ENCODE measurements at regions not wholly inside any gene's neighbourhood (a gene's known extent, or its start where the extent isn't known, plus 50 kb on each side); places are given as distances from the start of the nearest gene placed in this dataset.

GRCh38 chr18:60503199-60503598 is 130.6 kb upstream of the MC4R start:
- ChIA-PET CTCF (no interaction called here), POLR2A (ENCODE audit: low non-redundant PET) (no interaction called here)
- BruUV-seq (replicated peaks): no TSS peak
- intact Hi-C loops (cut with micrococcal nuclease; ENCODE audit: unreplicated experiment): no loop called here
- H3K27ac ChIP-seq (ENCODE audit: low read depth, low read length, poor library complexity, severe bottlenecking): no peak overlapping the region
- H3K9me3 ChIP-seq (ENCODE audit: low read depth, low read length, poor library complexity, severe bottlenecking): no peaks in the 10 kb centered on the region
- TF ChIP-seq EZH2 (IDR thresholded peaks at IDR 0.05; ENCODE audit: borderline replicate concordance, low read depth, low read length, poor library complexity, severe bottlenecking): no peak
- no peak for TF ChIP-seq CTCF (conservative IDR thresholded peaks at IDR 0.05; ENCODE audit: low read depth, low read length)
- no peaks in the 10 kb centered on the region for H3K4me1 ChIP-seq (ENCODE audit: insufficient read depth, low read length, poor library complexity, severe bottlenecking)
- H3K4me3 ChIP-seq (ENCODE audit: low read depth, low read length, poor library complexity, severe bottlenecking): no peak overlapping the region
- H3K27me3 ChIP-seq (replicated peaks; ENCODE audit: insufficient read depth, low read depth, low read length, poor library complexity): peaks cover 36% of the 10 kb centered on the region
- DNase-seq (ENCODE audit: low spot score): no peak
- no peaks in the 10 kb centered on the region for H3K36me3 ChIP-seq (ENCODE audit: insufficient read depth, low read length, poor library complexity, severe bottlenecking)

GRCh38 chr18:60506190-60506589 is 133.6 kb upstream of the MC4R start:
- Histone ChIP-seq H3K4me1 (ENCODE audit: insufficient read depth, low read length, poor library complexity, severe bottlenecking) (no peaks in the 10 kb centered on the region), H3K27ac (ENCODE audit: low read depth, low read length, poor library complexity, severe bottlenecking) (no peak overlapping the region), H3K9me3 (ENCODE audit: low read depth, low read length, poor library complexity, severe bottlenecking) (no peaks in the 10 kb centered on the region), H3K27me3 (replicated peaks; ENCODE audit: insufficient read depth, low read depth, low read length, poor library complexity) (peaks cover 22% of the 10 kb centered on the region), H3K36me3 (ENCODE audit: insufficient read depth, low read length, poor library complexity, severe bottlenecking) (no peaks in the 10 kb centered on the region), H3K4me3 (ENCODE audit: low read depth, low read length, poor library complexity, severe bottlenecking) (no peak overlapping the region)
- ChIA-PET POLR2A (ENCODE audit: low non-redundant PET) (interaction anchor here (0.6 kb wide), 1 partner anchor 1449 kb away, joined by 3 read pairs; no protein-coding TSS in a partner anchor), CTCF (no interaction called here)
- BruUV-seq (replicated peaks): no TSS peak
- intact Hi-C loops (cut with micrococcal nuclease; ENCODE audit: unreplicated experiment): no loop called here
- TF ChIP-seq CTCF (conservative IDR thresholded peaks at IDR 0.05; ENCODE audit: low read depth, low read length) (no peak), EZH2 (IDR thresholded peaks at IDR 0.05; ENCODE audit: borderline replicate concordance, low read depth, low read length, poor library complexity, severe bottlenecking) (no peak)
- DNase-seq (ENCODE audit: low spot score): no peak

GRCh38 chr18:60506682-60507081 is 134.1 kb upstream of the MC4R start:
- intact Hi-C loops (cut with micrococcal nuclease; ENCODE audit: unreplicated experiment): no loop called here
- H3K4me1 ChIP-seq (ENCODE audit: insufficient read depth, low read length, poor library complexity, severe bottlenecking): no peaks in the 10 kb centered on the region
- no peak overlapping the region for H3K4me3 ChIP-seq (ENCODE audit: low read depth, low read length, poor library complexity, severe bottlenecking)
- CTCF ChIA-PET: no interaction called here
- no peak for DNase-seq (ENCODE audit: low spot score)
- H3K9me3 ChIP-seq (ENCODE audit: low read depth, low read length, poor library complexity, severe bottlenecking): no peaks in the 10 kb centered on the region
- H3K27me3 ChIP-seq (replicated peaks; ENCODE audit: insufficient read depth, low read depth, low read length, poor library complexity): peaks cover 17% of the 10 kb centered on the region
- no peak for TF ChIP-seq EZH2 (IDR thresholded peaks at IDR 0.05; ENCODE audit: borderline replicate concordance, low read depth, low read length, poor library complexity, severe bottlenecking)
- no peak for TF ChIP-seq CTCF (conservative IDR thresholded peaks at IDR 0.05; ENCODE audit: low read depth, low read length)
- no peaks in the 10 kb centered on the region for H3K36me3 ChIP-seq (ENCODE audit: insufficient read depth, low read length, poor library complexity, severe bottlenecking)
- POLR2A ChIA-PET (ENCODE audit: low non-redundant PET): no interaction called here
- H3K27ac ChIP-seq (ENCODE audit: low read depth, low read length, poor library complexity, severe bottlenecking): no peak overlapping the region
- no TSS peak for BruUV-seq (replicated peaks)

All from A673 (cell line).